ENCODE measurements at regions not wholly inside any gene's neighbourhood (a gene's known extent, or its start where the extent isn't known, plus 50 kb on each side); places are given as distances from the start of the nearest gene placed in this dataset.

- CTCF ChIA-PET (ENCODE audit: low intra/inter-chr PET ratio): no interaction called here
- in situ Hi-C loops (cut with MboI) (no loop called here), intact Hi-C loops (cut with micrococcal nuclease) (loop anchor here (5.0 to 10.0 kb wide), 2 partner anchors 790 to 932 kb away; no protein-coding TSS in a partner anchor)
- Histone ChIP-seq H3K4me3 (no peak overlapping the region), H3K4me1 (replicated peaks in 1 of 2; ENCODE audit: control insufficient read depth in 2 of 2, insufficient read depth in 2 of 2, low read length in 2 of 2) (no peaks in the 10 kb centered on the region), H3K79me2 (ENCODE audit: control insufficient read depth, insufficient read depth, low read length) (no peaks in the 10 kb centered on the region), H3K36me3 (ENCODE audit: control insufficient read depth, insufficient read depth, low read length) (no peaks in the 10 kb centered on the region), H3K27ac (ENCODE audit: extremely low read depth, low read depth, low read length) (no peak overlapping the region), H3K9me3 (replicated peaks; ENCODE audit: control insufficient read depth, insufficient read depth, low read depth, low read length) (no peaks in the 10 kb centered on the region), H4K20me1 (replicated peaks; ENCODE audit: control insufficient read depth, insufficient read depth, low read length) (no peaks in the 10 kb centered on the region), H2AFZ (ENCODE audit: low read depth, low read length) (no peak overlapping the region), H3K9ac (ENCODE audit: insufficient read depth in 1 of 2, low read depth in 2 of 2, low read length in 2 of 2) (no peak overlapping the region), H3K27me3 (ENCODE audit: control insufficient read depth in 2 of 2, insufficient read depth in 2 of 2, low read length in 2 of 2) (no peaks in the 10 kb centered on the region), H3K4me2 (ENCODE audit: insufficient read depth, low read length) (no peak overlapping the region), H3K9me1 (ENCODE audit: control insufficient read depth, insufficient read depth, low read length) (no peaks in the 10 kb centered on the region)
- no peak for ATAC-seq
- FAIRE-seq: no peak
- BruUV-seq (replicated peaks): no TSS peak
- POLR2A ChIA-PET: no interaction called here
- TF ChIP-seq DIDO1 (tag; IDR thresholded peaks at IDR 0.05; ENCODE audit: low read depth): no peak
- TF ChIP-seq ZHX1 (conservative IDR thresholded peaks at IDR 0.05; ENCODE audit: low read length): no peak
- no peak for TF ChIP-seq NFE2L1 (tag; IDR thresholded peaks at IDR 0.05; ENCODE audit: borderline replicate concordance, low read depth)
- no peak for TF ChIP-seq DNMT1 (IDR thresholded peaks at IDR 0.05)
- TF ChIP-seq ZKSCAN1 (IDR thresholded peaks at IDR 0.05; ENCODE audit: low read depth, low read length): no peak
- no peak for TF ChIP-seq ZNF668 (CRISPR knock-in tag; IDR thresholded peaks at IDR 0.05)
- no peak for TF ChIP-seq LEF1 (IDR thresholded peaks at IDR 0.05)
- no peak for TF ChIP-seq RFX7 (CRISPR knock-in tag; IDR thresholded peaks at IDR 0.05)
- no peak for TF ChIP-seq ESRRA (IDR thresholded peaks at IDR 0.05; ENCODE audit: borderline replicate concordance, low read depth)
- TF ChIP-seq CBFB (CRISPR knock-in tag; IDR thresholded peaks at IDR 0.05): no peak
- no peak for TF ChIP-seq HIVEP1 (CRISPR knock-in tag; IDR thresholded peaks at IDR 0.05)
- TF ChIP-seq COPS2 (conservative IDR thresholded peaks at IDR 0.05): no peak
- TF ChIP-seq KLF10 (CRISPR knock-in tag; IDR thresholded peaks at IDR 0.05): no peak
- no peak for TF ChIP-seq SMAD1 (IDR thresholded peaks at IDR 0.05; ENCODE audit: low read depth, low read length, partially characterized antibody)
- 0% methylated on average over 1 of the region's 1 CpG for WGBS (ENCODE audit: insufficient coverage, low coverage, missing lambda C conversion rate)
- no peak for DNase-seq (ENCODE audit: extremely low read depth in 1 of 4, low spot score in 3 of 4)
These were observed 156.1 kb downstream of the DIO2 start for GRCh38 chr14:80055226-80055625.
